K562 (cell line): ENCODE measurements at regions not wholly inside any gene's neighbourhood (a gene's known extent, or its start where the extent isn't known, plus 50 kb on each side); places are given as distances from the start of the nearest gene placed in this dataset.
A peak's percentile ranks its signal among the peaks of the same experiment; 100 is the strongest.

Experiments used
- CBX5 ChIP-seq: IDR thresholded peaks from 2 replicates; pipeline ENCODE4 v1.6.1; 2014; ENCODE audit warnings: low read depth, borderline replicate concordance
- CREM ChIP-seq: IDR thresholded peaks from 2 replicates; pipeline ENCODE4 v1.6.1; 2014; ENCODE audit warnings: antibody characterized with exemption, low read depth
- DMBX1 ChIP-seq: fragments of 250-450 bp; sonication (Bioruptor Pico); IDR thresholded peaks from 2 replicates; pipeline ENCODE4 v1.8.0; 2022; ENCODE audit warnings: inconsistent platforms, mild to moderate bottlenecking, moderate library complexity, borderline replicate concordance
- HDAC3 ChIP-seq: fragments of 450-650 bp; IDR thresholded peaks from 2 replicates; pipeline ENCODE4 v1.6.1; 2018; ENCODE audit warnings: borderline replicate concordance, mild to moderate bottlenecking, moderate library complexity; ENCODE audit not compliant: partially characterized antibody
- HEY1 ChIP-seq: fragments of 250-450 bp; sonication (Bioruptor Pico); IDR thresholded peaks from 2 replicates; pipeline ENCODE4 v1.5.0; 2020; ENCODE audit warnings: mild to moderate bottlenecking, moderate library complexity, borderline replicate concordance
- NCOA4 ChIP-seq: fragments of 450-650 bp; IDR thresholded peaks from 2 replicates; pipeline ENCODE4 v1.6.1; 2018; ENCODE audit warnings: mild to moderate bottlenecking; ENCODE audit not compliant: partially characterized antibody
- NFRKB ChIP-seq: fragments of 450-650 bp; IDR thresholded peaks from 2 replicates; pipeline ENCODE4 v1.6.1; 2016; ENCODE audit warnings: low read depth
- PHB2 ChIP-seq: fragments of 450-650 bp; IDR thresholded peaks from 2 replicates; pipeline ENCODE4 v1.6.1; 2017; ENCODE audit warnings: low read depth
- RBM25 ChIP-seq: fragments of 200-400 bp; formaldehyde crosslinking; IDR thresholded peaks from 2 replicates; pipeline ENCODE4 v1.6.1; 2018; ENCODE audit warnings: low read length, low read depth, moderate library complexity; ENCODE audit not compliant: severe bottlenecking
- SRSF9 ChIP-seq: fragments of 200-400 bp; formaldehyde crosslinking; IDR thresholded peaks from 2 replicates; pipeline ENCODE4 v1.6.1; 2017; ENCODE audit warnings: low read depth, low read length, borderline replicate concordance
- TAL1 ChIP-seq: fragments of 450-650 bp; IDR thresholded peaks from 2 replicates; pipeline ENCODE4 v1.6.1; 2016; ENCODE audit warnings: mild to moderate bottlenecking
- ZNF184 ChIP-seq: sonication (generic); formaldehyde crosslinking; IDR thresholded peaks from 2 replicates; pipeline ENCODE4 v1.5.0; 2020; ENCODE audit warnings: missing genetic modification reagents
- TF ChIP-seq, protein P1 (sequence below): sonication (generic); formaldehyde crosslinking; IDR thresholded peaks from 2 replicates; pipeline ENCODE4 v1.8.0; 2022; ENCODE audit warnings: mild to moderate bottlenecking, missing genetic modification reagents
- TF ChIP-seq, protein P2 (sequence below), 2 experiments: IDR thresholded peaks in 1 of 2; conservative IDR thresholded peaks in 1 of 2; 2 replicates each; pipeline ENCODE4 v1.6.1; 2016; ENCODE audit warnings: low read depth in 2 of 2, mild to moderate bottlenecking in 1 of 2, missing compliant biosample characterization in 1 of 2, missing genetic modification characterization in 1 of 2, moderate library complexity in 1 of 2
- TF ChIP-seq, protein P3 (sequence below): IDR thresholded peaks from 2 replicates; pipeline ENCODE4 v1.6.1; 2011; ENCODE audit not compliant: insufficient read length; ENCODE audit errors: extremely low read depth
- TF ChIP-seq, protein P4 (sequence below): fragments of 450-650 bp; formaldehyde crosslinking; IDR thresholded peaks from 2 replicates; pipeline ENCODE4 v1.4.0; 2022; ENCODE audit warnings: mild to moderate bottlenecking, moderate library complexity
- TF ChIP-seq, protein P5 (sequence below): fragments of 250-450 bp; sonication (Bioruptor Pico); IDR thresholded peaks from 2 replicates; pipeline ENCODE4 v1.5.0; 2021; ENCODE audit warnings: mild to moderate bottlenecking, borderline replicate concordance

GRCh38 chr6:14474816-14475215 lies 357.2 kb downstream of the CD83 start (continued):
- TF ChIP-seq, protein P1, sequence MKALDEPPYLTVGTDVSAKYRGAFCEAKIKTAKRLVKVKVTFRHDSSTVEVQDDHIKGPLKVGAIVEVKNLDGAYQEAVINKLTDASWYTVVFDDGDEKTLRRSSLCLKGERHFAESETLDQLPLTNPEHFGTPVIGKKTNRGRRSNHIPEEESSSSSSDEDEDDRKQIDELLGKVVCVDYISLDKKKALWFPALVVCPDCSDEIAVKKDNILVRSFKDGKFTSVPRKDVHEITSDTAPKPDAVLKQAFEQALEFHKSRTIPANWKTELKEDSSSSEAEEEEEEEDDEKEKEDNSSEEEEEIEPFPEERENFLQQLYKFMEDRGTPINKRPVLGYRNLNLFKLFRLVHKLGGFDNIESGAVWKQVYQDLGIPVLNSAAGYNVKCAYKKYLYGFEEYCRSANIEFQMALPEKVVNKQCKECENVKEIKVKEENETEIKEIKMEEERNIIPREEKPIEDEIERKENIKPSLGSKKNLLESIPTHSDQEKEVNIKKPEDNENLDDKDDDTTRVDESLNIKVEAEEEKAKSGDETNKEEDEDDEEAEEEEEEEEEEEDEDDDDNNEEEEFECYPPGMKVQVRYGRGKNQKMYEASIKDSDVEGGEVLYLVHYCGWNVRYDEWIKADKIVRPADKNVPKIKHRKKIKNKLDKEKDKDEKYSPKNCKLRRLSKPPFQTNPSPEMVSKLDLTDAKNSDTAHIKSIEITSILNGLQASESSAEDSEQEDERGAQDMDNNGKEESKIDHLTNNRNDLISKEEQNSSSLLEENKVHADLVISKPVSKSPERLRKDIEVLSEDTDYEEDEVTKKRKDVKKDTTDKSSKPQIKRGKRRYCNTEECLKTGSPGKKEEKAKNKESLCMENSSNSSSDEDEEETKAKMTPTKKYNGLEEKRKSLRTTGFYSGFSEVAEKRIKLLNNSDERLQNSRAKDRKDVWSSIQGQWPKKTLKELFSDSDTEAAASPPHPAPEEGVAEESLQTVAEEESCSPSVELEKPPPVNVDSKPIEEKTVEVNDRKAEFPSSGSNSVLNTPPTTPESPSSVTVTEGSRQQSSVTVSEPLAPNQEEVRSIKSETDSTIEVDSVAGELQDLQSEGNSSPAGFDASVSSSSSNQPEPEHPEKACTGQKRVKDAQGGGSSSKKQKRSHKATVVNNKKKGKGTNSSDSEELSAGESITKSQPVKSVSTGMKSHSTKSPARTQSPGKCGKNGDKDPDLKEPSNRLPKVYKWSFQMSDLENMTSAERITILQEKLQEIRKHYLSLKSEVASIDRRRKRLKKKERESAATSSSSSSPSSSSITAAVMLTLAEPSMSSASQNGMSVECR (CRISPR knock-in tag): no peak
- 0 out of 2 replicates have a peak, but pooled peaks have one; percentile 40 for TF ChIP-seq DMBX1 (CRISPR knock-in tag)
- TF ChIP-seq ZNF184: no peak
- no peak for TF ChIP-seq TAL1
- no peak for TF ChIP-seq CBX5
- TF ChIP-seq, protein P2, sequence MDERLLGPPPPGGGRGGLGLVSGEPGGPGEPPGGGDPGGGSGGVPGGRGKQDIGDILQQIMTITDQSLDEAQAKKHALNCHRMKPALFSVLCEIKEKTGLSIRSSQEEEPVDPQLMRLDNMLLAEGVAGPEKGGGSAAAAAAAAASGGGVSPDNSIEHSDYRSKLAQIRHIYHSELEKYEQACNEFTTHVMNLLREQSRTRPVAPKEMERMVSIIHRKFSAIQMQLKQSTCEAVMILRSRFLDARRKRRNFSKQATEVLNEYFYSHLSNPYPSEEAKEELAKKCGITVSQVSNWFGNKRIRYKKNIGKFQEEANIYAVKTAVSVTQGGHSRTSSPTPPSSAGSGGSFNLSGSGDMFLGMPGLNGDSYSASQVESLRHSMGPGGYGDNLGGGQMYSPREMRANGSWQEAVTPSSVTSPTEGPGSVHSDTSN (CRISPR knock-in tag; IDR thresholded peaks at IDR 0.05; ENCODE audit: low read depth): no peak
- TF ChIP-seq, protein P2 (tag; conservative IDR thresholded peaks at IDR 0.05; ENCODE audit: low read depth): no peak; the same call in 1 of the 2 replicates
- no peak for TF ChIP-seq NFRKB
- TF ChIP-seq SRSF9: no peak
- no peak for TF ChIP-seq HEY1 (CRISPR knock-in tag)
- TF ChIP-seq, protein P3, sequence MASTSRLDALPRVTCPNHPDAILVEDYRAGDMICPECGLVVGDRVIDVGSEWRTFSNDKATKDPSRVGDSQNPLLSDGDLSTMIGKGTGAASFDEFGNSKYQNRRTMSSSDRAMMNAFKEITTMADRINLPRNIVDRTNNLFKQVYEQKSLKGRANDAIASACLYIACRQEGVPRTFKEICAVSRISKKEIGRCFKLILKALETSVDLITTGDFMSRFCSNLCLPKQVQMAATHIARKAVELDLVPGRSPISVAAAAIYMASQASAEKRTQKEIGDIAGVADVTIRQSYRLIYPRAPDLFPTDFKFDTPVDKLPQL: no peak
- TF ChIP-seq, protein P4, sequence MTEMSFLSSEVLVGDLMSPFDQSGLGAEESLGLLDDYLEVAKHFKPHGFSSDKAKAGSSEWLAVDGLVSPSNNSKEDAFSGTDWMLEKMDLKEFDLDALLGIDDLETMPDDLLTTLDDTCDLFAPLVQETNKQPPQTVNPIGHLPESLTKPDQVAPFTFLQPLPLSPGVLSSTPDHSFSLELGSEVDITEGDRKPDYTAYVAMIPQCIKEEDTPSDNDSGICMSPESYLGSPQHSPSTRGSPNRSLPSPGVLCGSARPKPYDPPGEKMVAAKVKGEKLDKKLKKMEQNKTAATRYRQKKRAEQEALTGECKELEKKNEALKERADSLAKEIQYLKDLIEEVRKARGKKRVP (CRISPR knock-in tag): no peak
- TF ChIP-seq HDAC3: no peak
- TF ChIP-seq, protein P5, sequence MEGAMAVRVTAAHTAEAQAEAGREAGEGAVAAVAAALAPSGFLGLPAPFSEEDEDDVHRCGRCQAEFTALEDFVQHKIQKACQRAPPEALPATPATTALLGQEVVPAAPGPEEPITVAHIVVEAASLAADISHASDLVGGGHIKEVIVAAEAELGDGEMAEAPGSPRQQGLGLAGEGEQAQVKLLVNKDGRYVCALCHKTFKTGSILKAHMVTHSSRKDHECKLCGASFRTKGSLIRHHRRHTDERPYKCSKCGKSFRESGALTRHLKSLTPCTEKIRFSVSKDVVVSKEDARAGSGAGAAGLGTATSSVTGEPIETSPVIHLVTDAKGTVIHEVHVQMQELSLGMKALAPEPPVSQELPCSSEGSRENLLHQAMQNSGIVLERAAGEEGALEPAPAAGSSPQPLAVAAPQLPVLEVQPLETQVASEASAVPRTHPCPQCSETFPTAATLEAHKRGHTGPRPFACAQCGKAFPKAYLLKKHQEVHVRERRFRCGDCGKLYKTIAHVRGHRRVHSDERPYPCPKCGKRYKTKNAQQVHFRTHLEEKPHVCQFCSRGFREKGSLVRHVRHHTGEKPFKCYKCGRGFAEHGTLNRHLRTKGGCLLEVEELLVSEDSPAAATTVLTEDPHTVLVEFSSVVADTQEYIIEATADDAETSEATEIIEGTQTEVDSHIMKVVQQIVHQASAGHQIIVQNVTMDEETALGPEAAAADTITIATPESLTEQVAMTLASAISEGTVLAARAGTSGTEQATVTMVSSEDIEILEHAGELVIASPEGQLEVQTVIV (CRISPR knock-in tag): no peak
- no peak for TF ChIP-seq RBM25
- TF ChIP-seq CREM: no peak
- TF ChIP-seq NCOA4: no peak
- TF ChIP-seq PHB2: no peak
